WTC11 (cell line): ENCODE measurements at regions not wholly inside any gene's neighbourhood (a gene's known extent, or its start where the extent isn't known, plus 50 kb on each side); places are given as distances from the start of the nearest gene placed in this dataset.

Experiments used
- ETV6 ChIP-seq: sonication (generic); formaldehyde crosslinking; IDR thresholded peaks from 2 replicates; pipeline ENCODE4 v1.8.1; 2022; ENCODE audit warnings: mild to moderate bottlenecking, missing genetic modification reagents
- IRF2 ChIP-seq: sonication (generic); formaldehyde crosslinking; IDR thresholded peaks from 2 replicates; pipeline ENCODE4 v1.8.0; 2022; ENCODE audit warnings: low read depth, missing genetic modification reagents, borderline replicate concordance
- MXD4 ChIP-seq: fragments of 250-450 bp; sonication (Bioruptor Pico); IDR thresholded peaks from 2 replicates; pipeline ENCODE4 v1.8.0; 2021; ENCODE audit warnings: mild to moderate bottlenecking, moderate library complexity, borderline replicate concordance
- NFE2L1 ChIP-seq: sonication (generic); formaldehyde crosslinking; IDR thresholded peaks from 2 replicates; pipeline ENCODE4 v1.8.1; 2023; ENCODE audit warnings: missing genetic modification reagents
- TP53 ChIP-seq: sonication (generic); formaldehyde crosslinking; IDR thresholded peaks from 2 replicates; pipeline ENCODE4 v1.8.1; 2023; ENCODE audit warnings: mild to moderate bottlenecking, missing genetic modification reagents
- ZNF232 ChIP-seq: sonication (generic); formaldehyde crosslinking; IDR thresholded peaks from 2 replicates; pipeline ENCODE4 v1.8.0; 2022; ENCODE audit warnings: mild to moderate bottlenecking, missing genetic modification reagents
- ZNF671 ChIP-seq: fragments of 250-450 bp; sonication (Bioruptor Pico); IDR thresholded peaks from 2 replicates; pipeline ENCODE4 v1.8.0; 2021; ENCODE audit warnings: mild to moderate bottlenecking
- TF ChIP-seq, protein P1 (sequence below): sonication (generic); formaldehyde crosslinking; IDR thresholded peaks from 2 replicates; pipeline ENCODE4 v1.8.0; 2022; ENCODE audit warnings: missing genetic modification reagents
- TF ChIP-seq, protein P2 (sequence below): fragments of 200-600 bp; IDR thresholded peaks from 2 replicates; pipeline ENCODE4 v1.8.0; 2022; ENCODE audit warnings: antibody characterized with exemption
- TF ChIP-seq, protein P3 (sequence below): sonication (generic); formaldehyde crosslinking; IDR thresholded peaks from 2 replicates; pipeline ENCODE4 v1.8.1; 2022; ENCODE audit warnings: mild to moderate bottlenecking, moderate library complexity, missing genetic modification reagents
- TF ChIP-seq, protein P4 (sequence below): sonication (generic); formaldehyde crosslinking; IDR thresholded peaks from 2 replicates; pipeline ENCODE4 v1.8.0; 2022; ENCODE audit warnings: mild to moderate bottlenecking, missing genetic modification reagents

DNA sequence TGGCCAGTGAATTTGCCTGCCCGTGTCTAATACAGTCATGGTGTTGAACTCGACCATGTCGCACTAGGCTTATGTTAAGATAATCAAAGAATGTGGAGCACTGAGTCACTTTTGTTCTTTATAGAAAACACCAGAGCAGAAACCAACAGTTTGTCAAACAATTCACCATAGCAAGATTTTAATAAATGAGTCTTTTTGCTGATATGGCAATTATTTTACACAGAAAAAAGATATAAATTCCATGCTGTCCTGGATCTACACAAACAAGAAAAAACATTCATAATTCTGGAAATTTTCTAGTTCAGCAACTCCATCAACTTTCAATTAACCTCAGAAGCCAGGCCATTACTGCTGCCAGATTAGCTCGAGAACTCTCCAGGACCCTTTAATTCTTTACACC lies 208.9 kb downstream of the ZNF608 start:
- no peak for TF ChIP-seq NFE2L1 (CRISPR knock-in tag)
- no peak for TF ChIP-seq IRF2 (CRISPR knock-in tag)
- TF ChIP-seq, protein P1, sequence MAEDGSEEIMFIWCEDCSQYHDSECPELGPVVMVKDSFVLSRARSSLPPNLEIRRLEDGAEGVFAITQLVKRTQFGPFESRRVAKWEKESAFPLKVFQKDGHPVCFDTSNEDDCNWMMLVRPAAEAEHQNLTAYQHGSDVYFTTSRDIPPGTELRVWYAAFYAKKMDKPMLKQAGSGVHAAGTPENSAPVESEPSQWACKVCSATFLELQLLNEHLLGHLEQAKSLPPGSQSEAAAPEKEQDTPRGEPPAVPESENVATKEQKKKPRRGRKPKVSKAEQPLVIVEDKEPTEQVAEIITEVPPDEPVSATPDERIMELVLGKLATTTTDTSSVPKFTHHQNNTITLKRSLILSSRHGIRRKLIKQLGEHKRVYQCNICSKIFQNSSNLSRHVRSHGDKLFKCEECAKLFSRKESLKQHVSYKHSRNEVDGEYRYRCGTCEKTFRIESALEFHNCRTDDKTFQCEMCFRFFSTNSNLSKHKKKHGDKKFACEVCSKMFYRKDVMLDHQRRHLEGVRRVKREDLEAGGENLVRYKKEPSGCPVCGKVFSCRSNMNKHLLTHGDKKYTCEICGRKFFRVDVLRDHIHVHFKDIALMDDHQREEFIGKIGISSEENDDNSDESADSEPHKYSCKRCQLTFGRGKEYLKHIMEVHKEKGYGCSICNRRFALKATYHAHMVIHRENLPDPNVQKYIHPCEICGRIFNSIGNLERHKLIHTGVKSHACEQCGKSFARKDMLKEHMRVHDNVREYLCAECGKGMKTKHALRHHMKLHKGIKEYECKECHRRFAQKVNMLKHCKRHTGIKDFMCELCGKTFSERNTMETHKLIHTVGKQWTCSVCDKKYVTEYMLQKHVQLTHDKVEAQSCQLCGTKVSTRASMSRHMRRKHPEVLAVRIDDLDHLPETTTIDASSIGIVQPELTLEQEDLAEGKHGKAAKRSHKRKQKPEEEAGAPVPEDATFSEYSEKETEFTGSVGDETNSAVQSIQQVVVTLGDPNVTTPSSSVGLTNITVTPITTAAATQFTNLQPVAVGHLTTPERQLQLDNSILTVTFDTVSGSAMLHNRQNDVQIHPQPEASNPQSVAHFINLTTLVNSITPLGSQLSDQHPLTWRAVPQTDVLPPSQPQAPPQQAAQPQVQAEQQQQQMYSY (CRISPR knock-in tag) = no peak
- TF ChIP-seq, protein P2, sequence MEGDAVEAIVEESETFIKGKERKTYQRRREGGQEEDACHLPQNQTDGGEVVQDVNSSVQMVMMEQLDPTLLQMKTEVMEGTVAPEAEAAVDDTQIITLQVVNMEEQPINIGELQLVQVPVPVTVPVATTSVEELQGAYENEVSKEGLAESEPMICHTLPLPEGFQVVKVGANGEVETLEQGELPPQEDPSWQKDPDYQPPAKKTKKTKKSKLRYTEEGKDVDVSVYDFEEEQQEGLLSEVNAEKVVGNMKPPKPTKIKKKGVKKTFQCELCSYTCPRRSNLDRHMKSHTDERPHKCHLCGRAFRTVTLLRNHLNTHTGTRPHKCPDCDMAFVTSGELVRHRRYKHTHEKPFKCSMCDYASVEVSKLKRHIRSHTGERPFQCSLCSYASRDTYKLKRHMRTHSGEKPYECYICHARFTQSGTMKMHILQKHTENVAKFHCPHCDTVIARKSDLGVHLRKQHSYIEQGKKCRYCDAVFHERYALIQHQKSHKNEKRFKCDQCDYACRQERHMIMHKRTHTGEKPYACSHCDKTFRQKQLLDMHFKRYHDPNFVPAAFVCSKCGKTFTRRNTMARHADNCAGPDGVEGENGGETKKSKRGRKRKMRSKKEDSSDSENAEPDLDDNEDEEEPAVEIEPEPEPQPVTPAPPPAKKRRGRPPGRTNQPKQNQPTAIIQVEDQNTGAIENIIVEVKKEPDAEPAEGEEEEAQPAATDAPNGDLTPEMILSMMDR = no peak
- no peak for TF ChIP-seq ZNF671 (CRISPR knock-in tag)
- TF ChIP-seq TP53 (CRISPR knock-in tag) = no peak
- no peak for TF ChIP-seq ZNF232 (CRISPR knock-in tag)
- TF ChIP-seq, protein P3, sequence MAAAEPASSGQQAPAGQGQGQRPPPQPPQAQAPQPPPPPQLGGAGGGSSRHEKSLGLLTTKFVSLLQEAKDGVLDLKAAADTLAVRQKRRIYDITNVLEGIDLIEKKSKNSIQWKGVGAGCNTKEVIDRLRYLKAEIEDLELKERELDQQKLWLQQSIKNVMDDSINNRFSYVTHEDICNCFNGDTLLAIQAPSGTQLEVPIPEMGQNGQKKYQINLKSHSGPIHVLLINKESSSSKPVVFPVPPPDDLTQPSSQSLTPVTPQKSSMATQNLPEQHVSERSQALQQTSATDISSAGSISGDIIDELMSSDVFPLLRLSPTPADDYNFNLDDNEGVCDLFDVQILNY (CRISPR knock-in tag) = no peak
- TF ChIP-seq, protein P4, sequence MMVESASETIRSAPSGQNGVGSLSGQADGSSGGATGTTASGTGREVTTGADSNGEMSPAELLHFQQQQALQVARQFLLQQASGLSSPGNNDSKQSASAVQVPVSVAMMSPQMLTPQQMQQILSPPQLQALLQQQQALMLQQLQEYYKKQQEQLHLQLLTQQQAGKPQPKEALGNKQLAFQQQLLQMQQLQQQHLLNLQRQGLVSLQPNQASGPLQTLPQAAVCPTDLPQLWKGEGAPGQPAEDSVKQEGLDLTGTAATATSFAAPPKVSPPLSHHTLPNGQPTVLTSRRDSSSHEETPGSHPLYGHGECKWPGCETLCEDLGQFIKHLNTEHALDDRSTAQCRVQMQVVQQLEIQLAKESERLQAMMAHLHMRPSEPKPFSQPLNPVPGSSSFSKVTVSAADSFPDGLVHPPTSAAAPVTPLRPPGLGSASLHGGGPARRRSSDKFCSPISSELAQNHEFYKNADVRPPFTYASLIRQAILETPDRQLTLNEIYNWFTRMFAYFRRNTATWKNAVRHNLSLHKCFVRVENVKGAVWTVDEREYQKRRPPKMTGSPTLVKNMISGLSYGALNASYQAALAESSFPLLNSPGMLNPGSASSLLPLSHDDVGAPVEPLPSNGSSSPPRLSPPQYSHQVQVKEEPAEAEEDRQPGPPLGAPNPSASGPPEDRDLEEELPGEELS = no peak
- no peak for TF ChIP-seq MXD4
- TF ChIP-seq ETV6 = no peak
